ENCODE measurements at regions not wholly inside any gene's neighbourhood (a gene's known extent, or its start where the extent isn't known, plus 50 kb on each side); places are given as distances from the start of the nearest gene placed in this dataset.
A peak's percentile ranks its signal among the peaks of the same experiment; 100 is the strongest.

DNA sequence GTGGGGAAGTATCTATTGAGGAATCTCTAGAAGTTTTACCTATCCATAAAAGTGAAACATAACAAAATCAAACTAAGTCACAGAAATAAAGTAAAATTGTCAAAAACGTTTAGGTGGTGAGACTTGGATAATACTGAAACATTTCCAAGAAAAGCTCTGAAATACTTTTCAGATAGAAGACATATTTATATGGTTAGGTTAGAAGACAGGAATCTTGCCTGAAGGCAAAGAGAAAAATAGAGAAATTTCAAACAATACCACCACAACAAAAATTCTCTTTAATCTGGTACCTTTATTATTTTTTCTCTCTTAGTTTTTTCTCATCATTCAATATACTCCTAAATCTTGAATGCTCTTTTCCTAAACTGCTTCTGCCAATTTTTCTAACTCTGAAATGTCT lies 222.7 kb upstream of the PLSCR5 start:
- no peak for ATAC-seq (ENCODE audit: poor library complexity)
- no peak for DNase-seq
- intact Hi-C loops (cut with DNase I): no loop called here

DNA sequence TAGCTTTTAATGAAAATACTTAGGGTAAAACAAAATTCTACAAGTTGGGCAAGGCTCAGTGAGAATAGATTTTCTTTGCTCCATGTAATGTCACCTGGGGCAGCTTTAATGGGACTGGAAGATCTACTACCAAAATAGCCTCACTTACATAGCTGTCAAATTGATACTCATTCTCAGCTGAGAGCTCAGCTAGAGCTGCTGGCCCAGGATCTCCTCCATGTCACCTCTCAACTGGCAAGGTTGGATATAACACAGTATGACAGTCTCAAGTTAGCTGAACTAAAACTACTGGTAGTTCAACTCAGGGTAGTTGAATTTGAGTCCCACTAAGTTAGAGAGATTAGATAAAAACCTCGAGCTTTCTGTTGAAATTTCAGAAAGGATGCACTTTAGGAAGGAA lies 218.5 kb upstream of the PLSCR5 start:
- intact Hi-C loops (cut with DNase I): no loop called here
- peak; percentile 97 for ATAC-seq (ENCODE audit: poor library complexity)
- DNase-seq: peak; percentile 41

DNA sequence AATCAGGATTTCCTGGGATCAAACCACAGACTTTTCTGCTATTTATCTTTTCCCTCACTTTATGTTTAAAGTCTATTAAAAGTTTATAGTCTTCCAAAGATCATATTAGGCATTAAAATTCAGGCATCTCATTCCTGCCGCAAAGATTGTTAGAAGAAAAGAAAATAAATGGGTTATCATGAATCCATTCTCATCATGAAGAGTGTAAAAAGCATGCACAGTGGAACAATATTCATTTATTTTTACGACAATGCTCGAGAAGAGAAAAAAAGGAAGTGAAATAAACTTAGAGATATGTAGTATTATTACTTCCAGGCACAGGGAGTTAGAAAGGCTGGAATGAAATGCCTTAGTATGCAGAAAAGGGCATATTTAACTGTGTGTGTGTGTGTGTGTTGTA lies 213.7 kb upstream of the PLSCR5 start:
- ATAC-seq (ENCODE audit: poor library complexity) (no peak), DNase-seq (no peak)
- intact Hi-C loops (cut with DNase I): no loop called here

DNA sequence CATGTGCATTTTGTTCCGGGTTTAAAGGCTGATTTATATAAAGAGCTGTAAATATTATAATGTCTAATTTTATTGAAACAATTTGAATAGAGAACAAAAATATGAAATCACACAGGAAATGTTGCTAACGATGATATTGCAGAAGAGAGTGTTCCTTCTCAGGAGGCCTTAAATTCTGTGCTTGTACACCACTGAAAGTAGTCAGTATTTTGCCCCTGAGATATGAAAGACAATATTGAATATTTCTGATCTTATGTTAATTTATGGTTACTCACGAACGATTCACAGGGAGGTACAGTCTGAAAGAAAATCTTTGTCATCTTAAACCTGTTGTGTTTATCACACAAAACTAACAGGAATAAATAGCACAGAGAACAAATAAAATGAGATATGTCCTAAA lies 213.2 kb upstream of the PLSCR5 start:
- intact Hi-C loops (cut with DNase I): no loop called here

DNA sequence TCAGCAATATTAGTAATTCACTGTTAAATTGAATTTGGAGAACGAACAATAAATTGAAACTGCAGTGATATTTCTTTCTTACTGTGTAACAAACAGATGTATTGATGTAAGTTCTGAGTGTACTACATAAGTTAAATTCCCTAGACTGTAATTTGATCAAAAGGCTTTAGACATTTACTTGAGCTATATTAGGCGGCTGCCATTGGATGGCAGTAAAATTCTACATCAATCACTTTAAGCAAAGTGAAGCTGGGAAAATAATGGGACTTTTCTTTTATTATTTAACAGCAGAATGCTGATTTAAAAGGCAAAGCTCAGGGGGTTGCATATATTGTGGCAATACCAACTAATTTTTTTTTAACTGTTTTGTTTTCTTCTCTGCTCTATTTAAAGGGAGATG lies 212.6 kb upstream of the PLSCR5 start:
- ATAC-seq (ENCODE audit: poor library complexity) (peak; percentile 59), DNase-seq (no peak)
- intact Hi-C loops (cut with DNase I): no loop called here

More for the DNA sequence above, 213.2 kb upstream of the PLSCR5 start:
- ATAC-seq (ENCODE audit: poor library complexity): no peak
- no peak for DNase-seq

DNA sequence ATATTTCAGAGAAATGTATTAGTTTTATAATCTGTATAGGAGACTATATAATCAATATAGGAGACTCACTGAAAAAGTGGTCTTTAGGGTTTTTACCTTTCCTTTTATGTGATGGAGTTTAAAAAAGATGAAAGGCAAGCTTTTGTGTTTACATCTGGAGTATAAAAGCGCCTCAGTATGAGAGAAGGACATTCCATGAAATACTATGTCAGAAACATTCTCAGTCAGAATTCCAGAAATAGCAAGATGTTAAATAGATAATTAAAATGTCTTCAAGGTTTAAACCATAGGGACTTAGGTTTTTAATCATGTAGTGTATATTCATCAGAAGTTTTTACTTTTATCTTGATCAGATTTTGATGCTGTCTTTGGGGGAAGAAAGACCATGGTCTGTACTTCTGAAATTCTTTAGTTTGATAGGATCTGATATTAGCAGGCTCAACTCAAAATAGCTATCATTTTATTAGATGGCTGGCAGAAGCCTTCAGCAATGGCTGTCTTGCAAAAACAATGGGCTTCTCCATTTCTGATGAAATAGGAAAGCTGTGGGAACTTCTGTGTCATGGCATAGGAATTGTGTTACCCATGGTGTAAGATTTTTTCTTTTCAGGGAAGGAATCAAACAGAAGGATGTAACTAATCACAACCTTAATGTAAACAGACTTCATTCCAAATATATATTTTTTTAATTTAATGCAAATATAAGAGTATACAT lies 209.6 kb upstream of the PLSCR5 start:
- no peak for ATAC-seq (ENCODE audit: poor library complexity)
- intact Hi-C loops (cut with DNase I): loop anchor here (5.0 kb wide), 1 partner anchor 378 kb away; no protein-coding TSS in a partner anchor
- DNase-seq: no peak

DNA sequence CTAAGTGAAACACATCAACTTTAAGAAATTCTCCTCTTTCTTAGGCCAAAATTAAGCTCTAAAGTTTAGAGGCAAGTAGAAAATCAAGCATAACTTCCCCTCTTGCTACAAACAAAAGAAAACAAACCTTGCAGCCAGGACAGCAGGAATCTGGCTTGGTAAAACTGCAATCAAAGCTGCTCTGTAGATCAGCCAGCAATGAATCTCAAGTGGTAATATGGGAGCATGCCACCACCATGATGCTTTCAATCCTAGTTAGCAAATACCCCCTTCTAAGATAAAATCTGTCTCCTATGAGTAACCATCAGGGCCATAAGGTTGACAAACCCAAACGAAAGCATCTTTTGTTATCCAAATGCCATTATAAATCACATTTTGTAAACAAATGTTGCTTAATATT lies 208.3 kb upstream of the PLSCR5 start:
- intact Hi-C loops (cut with DNase I): loop anchor here (5.0 kb wide), 1 partner anchor 379 kb away; no protein-coding TSS in a partner anchor
- ATAC-seq (ENCODE audit: poor library complexity) (no peak), DNase-seq (no peak)

DNA sequence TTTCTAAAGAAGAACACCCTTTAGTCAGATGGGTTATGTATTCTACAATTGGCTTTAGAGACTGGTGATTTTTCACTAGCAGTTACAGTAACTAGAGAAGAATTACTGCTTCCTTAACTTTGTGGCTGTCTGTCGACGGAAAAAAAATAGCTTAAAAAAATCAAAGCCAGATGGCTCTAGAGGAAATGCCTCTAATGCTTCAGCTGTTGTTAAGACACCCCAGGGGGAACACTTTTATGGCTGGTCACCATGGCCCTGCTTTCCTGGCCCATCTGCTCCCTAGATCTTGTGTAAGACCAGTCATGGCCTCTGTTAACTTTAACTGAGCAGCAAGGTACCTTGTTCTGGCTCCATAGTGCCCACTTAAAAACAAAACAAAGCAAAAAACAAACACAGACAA lies 198.6 kb upstream of the PLSCR5 start:
- intact Hi-C loops (cut with DNase I): no loop called here
- DNase-seq (no peak), ATAC-seq (ENCODE audit: poor library complexity) (no peak)

DNA sequence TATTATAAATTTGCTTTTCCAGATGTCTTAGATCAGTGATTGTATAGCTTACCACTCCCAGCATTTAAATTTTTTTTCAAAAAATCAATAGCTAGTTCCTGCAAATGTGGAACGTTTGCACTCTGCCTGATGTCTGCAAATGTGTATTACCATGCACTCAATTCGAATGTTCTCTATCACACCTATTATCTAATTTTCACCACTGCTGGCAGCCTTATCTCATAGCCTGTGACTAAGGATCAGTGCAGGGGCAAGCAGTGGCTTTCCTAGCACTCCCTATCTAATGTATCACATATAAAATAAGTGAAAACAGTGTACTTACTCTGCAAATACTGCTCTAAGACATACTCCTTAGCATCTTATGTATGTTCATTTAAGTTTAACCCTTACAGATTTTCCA lies 196.3 kb upstream of the PLSCR5 start:
- no peak for ATAC-seq (ENCODE audit: poor library complexity)
- DNase-seq: no peak
- intact Hi-C loops (cut with DNase I): no loop called here

DNA sequence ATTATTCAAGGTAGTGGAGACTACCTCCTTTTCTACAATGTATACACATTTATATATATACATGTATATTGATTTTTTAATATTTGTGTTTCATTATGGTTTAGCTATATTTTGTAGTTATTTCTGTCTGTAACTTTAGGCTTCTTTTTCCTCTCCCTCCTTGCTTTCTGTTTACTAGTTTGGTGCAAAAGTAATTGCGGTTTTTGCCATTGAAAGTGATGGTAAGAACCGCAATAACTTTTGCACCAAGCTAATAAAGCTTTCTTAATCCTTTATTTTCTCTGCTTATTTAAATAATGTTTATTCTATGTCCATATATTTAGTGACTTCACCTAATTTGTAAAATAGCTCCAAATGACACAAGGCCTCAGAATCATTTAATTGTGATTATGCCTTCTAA lies 195.3 kb upstream of the PLSCR5 start:
- DNase-seq (no peak), ATAC-seq (ENCODE audit: poor library complexity) (no peak)
- intact Hi-C loops (cut with DNase I): no loop called here

DNA sequence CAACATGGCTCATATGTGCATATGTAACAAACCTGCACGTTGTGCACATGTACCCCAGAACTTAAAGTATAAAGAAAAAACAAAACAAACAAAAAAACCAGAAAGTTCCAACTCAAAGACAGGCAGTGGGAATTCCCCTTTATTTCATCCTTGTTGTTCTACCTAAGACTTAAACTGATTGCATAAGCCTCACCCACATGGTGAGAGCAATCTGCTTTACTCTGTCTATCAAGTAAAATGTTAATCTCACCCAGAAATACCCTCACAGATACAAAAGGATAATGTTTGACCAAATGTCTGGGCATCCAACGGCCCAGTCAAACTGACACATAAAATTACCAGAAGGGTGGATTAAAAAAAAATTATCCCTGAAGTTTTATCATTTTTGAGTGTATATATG lies 190.9 kb upstream of the PLSCR5 start:
- no peak for ATAC-seq (ENCODE audit: poor library complexity)
- DNase-seq: no peak
- intact Hi-C loops (cut with DNase I): no loop called here

DNA sequence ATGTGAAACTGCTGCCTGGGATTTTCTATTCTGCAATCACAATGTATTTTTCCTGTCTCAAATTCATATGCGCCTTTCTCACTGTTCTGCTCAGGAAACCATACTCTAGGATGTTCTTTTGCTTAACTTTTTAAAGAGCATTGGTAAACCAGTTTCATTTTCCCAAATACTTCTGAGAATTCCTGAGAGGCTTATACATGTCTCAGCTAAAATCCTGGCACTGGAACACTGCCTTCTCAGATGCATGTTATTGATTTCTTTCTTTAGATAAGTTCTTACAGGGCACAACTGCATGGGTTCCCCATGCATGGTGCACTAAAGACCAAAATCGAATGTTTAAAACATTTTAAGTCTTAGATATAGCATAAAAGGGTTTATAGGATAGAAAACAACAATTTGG lies 178.3 kb upstream of the PLSCR5 start:
- no peak for DNase-seq
- no peak for ATAC-seq (ENCODE audit: poor library complexity)
- intact Hi-C loops (cut with DNase I): no loop called here

DNA sequence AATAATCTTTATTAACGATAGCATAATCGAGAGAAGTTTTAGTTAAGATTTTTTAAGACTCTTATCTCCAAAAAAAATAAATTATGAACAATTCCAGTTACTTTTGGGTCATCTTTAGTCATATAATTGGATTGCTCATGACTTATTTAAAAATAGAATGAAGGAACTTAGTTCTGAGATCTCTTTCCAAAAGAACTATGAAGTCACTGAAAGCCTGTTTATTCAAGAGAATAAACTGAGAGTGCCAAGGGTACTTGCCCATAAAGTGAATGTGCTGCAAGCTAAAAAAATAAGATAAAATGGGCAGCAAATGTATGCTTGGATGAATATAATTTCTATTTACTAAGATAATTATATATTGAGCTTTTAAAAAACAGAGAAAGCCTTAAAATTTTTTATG lies 176.5 kb upstream of the PLSCR5 start:
- ATAC-seq (ENCODE audit: poor library complexity) (no peak), DNase-seq (no peak)
- intact Hi-C loops (cut with DNase I): no loop called here

DNA sequence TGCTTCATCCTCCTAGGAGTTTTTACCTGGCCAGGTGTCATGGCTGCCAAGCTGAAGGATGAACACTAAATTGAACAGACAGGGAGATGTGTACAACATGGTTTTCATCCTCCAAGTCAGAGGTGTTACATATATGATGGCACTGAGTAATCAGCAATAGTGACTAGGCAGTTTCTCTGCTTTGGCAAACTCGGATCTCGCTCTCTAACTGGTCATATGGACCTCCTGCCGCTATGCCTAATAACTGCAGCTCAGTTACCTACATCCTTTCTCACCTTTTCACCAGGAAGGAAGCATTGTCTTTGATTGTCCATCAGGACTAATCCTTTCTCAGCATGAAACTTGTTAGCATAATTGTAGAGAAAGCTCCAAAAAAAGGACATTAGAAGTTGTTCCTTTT lies 175.9 kb upstream of the PLSCR5 start:
- intact Hi-C loops (cut with DNase I): no loop called here
- no peak for DNase-seq
- ATAC-seq (ENCODE audit: poor library complexity): no peak

DNA sequence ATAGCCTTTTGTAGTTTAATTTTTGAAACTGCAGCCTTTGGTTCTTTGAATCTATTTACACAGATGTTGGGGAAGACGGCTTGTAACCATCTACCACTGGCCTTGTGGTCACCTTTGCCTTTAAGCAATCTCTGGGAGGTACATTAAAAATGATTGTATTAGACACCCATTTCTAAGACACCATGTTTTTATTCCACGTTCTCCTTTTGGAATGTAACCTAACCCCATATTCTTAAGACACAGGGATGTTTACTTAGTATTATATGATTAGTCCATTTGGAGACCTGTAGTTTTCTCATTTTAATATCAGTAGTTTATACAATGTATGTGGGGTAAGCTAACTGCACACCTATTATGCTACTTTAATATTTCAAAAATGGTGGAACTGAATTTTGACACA lies 175.1 kb upstream of the PLSCR5 start:
- intact Hi-C loops (cut with DNase I): no loop called here
- ATAC-seq (ENCODE audit: poor library complexity) (no peak), DNase-seq (no peak)

DNA sequence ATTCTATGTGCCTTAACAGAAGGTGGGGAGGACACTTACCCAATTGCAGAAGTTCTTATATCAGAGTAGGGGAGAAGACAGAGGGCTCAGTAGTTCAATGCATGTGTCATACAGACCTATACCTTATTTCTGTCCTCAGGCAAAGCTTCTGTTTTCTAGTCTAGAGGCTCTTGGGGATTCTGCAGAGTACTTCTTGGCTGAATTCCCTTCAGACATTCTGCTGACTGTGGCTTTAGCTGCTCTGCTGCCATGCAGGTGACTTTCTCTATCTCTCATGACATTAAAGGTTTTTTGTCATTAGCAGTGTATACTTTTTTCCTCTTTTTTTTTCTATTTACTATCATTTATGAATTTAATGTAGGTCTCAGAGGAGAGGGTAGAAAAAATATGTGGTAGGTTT lies 172.8 kb upstream of the PLSCR5 start:
- intact Hi-C loops (cut with DNase I): no loop called here
- ATAC-seq (ENCODE audit: poor library complexity) (no peak), DNase-seq (no peak)

DNA sequence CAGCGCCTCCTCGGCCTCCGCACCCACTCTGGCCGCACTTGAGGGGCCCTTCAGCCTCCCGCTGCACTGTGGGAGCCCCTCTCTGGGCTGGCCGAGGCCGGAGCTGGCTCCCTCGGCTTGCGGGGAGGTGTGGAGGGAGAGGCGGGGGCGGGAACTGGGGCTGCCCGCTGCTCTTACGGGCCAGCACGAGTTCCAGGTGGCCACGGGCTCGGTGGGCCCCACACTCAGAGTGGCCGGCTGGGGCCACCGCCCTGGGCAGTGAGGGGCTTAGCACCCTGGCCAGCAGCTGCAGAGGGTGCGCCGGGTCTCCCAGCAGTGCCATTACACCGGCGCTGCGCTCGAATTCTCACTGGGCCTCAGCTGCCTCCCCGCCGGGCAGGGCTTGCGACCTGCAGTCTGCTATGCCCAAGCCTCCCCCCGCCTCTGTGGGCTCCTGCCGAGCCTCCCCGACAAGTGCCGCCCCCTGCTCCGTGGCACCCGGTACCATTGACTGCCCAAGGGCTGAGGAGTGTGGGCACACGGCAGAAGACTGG lies 167.1 kb upstream of the PLSCR5 start:
- DNase-seq: no peak
- ATAC-seq (ENCODE audit: poor library complexity): no peak
- intact Hi-C loops (cut with DNase I): no loop called here

DNA sequence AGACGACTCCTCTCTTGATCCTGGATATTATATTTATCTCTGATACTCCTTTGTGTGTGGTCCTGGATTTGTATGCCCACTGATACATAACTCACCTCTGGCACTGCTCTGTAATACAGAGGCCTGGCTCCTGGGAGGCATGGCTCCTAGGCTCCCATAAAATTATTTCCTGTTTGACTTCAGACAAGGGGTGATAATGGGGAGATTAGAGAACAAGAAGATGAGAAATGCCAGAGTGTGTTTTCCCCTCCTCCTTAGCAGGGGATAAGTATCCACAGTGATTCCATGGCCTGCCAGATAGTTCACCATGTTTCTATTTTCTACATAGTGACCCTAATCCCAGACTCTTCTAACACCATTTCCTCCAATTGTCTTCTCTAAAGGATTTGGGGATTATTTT lies 165.7 kb upstream of the PLSCR5 start:
- intact Hi-C loops (cut with DNase I): no loop called here
- DNase-seq (no peak), ATAC-seq (ENCODE audit: poor library complexity) (no peak)

DNA sequence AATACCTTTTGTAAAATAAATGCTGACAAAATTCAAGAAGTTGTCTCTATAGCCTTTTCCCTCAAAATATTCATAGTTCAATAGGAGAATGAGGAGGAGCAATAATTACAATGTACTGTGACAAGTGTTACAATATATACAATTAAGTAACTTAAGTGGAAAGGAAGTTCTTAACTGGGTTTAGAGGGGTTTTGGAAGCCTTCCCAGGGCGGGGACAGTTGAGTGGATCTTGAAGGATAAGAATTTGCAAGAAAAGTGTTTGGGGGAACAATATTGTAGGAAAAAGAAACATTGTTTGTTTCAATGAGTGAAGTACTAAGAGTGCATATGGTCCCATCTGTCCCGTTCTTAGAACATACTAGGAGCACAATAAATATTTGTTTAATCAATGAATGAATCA lies 165.2 kb upstream of the PLSCR5 start:
- DNase-seq (no peak), ATAC-seq (ENCODE audit: poor library complexity) (no peak)
- intact Hi-C loops (cut with DNase I): no loop called here

DNA sequence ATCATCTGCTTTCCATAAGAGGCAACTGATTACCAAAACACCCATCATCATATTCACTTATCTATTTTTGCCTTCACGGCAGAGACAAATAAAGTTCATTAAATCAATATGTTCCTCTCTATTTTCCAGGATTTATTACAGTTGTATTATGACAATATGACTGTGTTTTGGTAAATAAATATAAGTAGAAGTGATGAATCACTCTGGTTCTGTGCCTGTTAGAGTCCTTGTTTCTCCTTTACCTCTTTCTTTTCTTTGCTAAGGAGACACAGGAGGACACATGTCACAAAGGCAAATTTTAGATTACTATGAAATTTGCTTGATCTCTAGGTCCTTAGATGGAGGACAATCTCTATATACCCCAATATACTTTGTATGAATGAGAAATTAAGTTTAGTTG lies 152.6 kb upstream of the PLSCR5 start:
- ATAC-seq (ENCODE audit: poor library complexity) (no peak), DNase-seq (no peak)
- intact Hi-C loops (cut with DNase I): no loop called here

DNA sequence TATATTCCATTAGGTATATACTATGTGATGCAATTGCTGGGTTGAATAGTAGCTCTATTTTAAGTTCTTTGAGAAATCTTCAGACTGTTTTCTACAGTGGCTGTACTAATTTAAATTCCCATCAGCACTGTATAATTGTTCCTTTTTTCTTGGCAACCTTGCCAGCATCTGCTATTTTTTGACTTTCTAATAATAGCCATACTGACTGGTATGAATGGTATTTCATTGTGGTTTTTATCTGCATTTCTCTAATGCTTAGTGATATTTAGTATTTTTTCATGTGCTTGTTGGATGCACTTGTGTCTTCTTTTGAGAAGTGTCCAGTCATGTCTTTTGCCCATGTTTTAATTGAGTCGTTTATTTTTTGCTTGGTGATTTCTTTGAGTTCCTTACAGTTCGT lies 145.1 kb upstream of the PLSCR5 start:
- DNase-seq (no peak), ATAC-seq (ENCODE audit: poor library complexity) (peak; percentile 89)
- intact Hi-C loops (cut with DNase I): no loop called here

Measured in Right ventricle myocardium superior (tissue), 1 donor.